Right ventricle myocardium superior (tissue), 1 donor: ENCODE measurements at regions not wholly inside any gene's neighbourhood (a gene's known extent, or its start where the extent isn't known, plus 50 kb on each side); places are given as distances from the start of the nearest gene placed in this dataset.

Experiments used
- ATAC-seq: fragments of 200-7000 bp; cut with Tn5 transposase; one replicate; pipeline ENCODE4 v1.9.1; 2020; ENCODE audit warnings: mild to moderate bottlenecking; ENCODE audit not compliant: poor library complexity
- DNase-seq: peaks from one replicate; pipeline ENCODE4 v3.0.0-alpha.2; 2020
- intact Hi-C: fragments of 100-400 bp; cut with DNase I; formaldehyde crosslinking; loops from one replicate; pipeline ENCODE4 v1.11.2; 2022
- donor health status: DM: no; HTN: yes; CAD: no; lungs with severe emphysema.

DNA sequence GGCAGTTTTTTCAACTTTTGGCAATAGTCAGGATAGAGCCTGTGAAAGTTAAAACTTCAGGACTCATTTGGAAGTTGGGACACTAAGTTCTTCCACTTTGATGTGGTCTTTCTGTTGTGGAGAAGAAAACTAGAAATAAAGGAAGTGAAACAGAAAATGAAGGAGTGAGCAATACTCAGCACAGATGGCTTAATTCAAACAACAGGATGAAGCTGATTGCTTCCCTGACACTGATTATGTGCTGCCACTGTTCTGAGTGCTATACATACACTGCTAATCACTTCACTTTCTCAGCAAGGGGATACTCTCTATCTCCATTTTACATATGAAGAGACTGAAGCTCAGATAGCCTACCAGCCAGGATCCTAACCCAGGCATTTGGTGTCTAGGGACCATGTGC, 235.1 kb upstream of the CPEB2 start:
- DNase-seq, result no peak
- intact Hi-C loops, result no loop called here
- ATAC-seq, result peak; percentile 49

DNA sequence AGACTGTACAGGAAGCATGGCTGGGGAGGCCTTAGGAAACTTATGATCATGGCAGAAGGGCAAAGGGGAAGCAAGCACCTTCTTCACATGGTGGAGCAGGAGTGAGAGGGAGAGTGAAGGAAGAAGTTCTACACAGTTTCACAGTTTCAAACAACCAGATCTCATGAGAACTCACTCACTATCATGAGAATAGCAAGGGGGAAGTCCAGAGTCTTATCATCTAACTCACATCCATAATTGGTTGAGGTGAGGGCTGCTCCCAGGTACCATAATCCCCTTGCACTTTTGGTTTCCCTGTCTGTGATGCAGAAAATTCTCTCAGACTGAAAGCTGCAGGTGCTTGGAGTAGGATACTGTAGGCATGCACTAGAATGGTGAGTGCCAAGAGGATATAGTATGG, 233.8 kb upstream of the CPEB2 start:
- no peak for DNase-seq
- ATAC-seq, result no peak
- intact Hi-C loops, result no loop called here

DNA sequence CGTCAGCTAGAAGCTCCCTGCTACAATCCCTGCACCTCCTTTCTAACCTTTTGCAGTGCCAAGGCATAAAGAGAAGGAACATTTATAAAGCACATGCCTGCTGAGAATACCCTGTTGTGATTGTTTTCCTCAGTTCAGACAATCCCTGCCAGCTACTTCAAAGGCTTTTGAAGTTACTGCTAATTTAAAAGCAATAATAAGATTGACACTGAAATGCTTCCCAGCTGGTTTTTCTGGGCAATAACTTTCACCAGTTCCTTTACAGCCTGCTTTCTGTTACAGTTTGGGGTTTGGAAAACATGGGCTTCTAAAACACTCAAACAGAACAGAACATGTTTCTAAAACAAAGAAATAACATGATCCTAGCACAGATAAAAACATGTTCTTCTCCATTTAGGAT, 232.3 kb upstream of the CPEB2 start:
- DNase-seq (no peak), ATAC-seq (no peak)
- intact Hi-C loops, result no loop called here

DNA sequence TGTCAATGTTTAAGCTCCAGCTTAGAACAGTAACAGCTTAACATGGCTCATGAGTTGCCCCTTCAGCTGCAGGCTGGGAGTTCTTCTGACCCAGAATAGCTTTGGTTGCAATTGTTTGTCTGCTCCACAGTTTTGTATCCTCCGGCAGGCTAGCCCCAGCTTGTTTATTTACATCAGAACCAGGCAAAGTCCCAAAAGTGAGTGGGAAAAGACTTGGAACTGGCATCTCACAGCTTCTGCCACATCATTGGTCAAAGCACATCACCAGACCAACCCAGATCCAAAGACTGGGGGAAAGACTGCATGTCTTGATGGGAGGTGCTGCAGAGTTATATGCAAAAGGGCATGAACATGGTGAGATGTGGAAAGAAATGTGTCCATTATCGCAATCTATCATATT, 231.2 kb upstream of the CPEB2 start:
- ATAC-seq, result no peak
- intact Hi-C loops, result no loop called here
- DNase-seq, result no peak

DNA sequence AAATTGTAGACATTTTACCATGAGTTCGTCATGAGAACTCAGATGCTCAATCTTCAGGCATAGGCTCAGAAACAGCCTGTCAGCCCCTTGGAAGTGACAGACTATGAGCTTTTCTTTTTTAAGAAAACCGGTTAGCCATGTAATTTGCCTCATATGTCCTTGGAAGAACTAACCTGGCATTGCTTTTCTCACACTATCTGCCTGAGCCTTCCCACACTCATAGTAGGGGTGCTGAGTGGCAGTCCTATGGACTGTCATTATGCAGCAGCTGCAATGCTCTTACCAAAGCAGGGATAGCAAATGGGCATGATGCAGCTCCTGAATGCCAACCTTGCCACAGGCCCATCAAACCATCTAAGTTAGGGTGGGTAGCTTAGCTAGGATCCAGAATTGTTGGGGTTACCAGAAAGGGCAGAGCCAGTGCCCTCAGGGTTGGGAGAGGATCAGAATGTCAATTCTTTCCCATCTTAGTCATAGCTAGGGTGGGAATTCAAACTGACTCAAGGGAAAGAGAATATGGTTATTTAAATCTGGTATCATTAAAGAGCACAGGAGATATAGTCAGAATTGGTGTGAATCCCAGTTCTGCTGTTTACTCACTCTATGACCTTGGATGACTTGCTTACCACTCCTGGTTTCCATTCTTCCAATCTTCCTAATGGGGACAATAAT, 230.6 kb upstream of the CPEB2 start:
- no peak for DNase-seq
- intact Hi-C loops, result no loop called here
- ATAC-seq, result no peak

DNA sequence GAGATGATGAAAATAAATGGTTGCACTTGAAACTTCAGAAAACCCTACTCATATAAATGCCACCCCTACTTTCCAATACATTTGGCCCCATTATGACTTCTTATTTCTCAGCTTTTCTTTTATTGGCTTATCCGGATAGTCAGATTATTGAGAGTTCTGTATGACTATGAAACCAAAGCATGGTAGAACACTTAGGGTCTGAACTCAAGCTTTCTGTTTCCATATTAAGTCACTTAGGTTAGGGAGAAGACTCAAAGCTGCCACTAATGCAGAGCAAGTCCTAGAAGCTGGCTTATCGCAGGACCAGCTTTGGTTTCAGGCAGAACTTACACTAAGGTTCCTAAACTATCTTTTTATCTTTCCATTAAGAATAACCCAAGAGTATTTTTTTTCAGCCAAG, 229.9 kb upstream of the CPEB2 start:
- ATAC-seq (no peak), DNase-seq (no peak)
- intact Hi-C loops, result no loop called here

DNA sequence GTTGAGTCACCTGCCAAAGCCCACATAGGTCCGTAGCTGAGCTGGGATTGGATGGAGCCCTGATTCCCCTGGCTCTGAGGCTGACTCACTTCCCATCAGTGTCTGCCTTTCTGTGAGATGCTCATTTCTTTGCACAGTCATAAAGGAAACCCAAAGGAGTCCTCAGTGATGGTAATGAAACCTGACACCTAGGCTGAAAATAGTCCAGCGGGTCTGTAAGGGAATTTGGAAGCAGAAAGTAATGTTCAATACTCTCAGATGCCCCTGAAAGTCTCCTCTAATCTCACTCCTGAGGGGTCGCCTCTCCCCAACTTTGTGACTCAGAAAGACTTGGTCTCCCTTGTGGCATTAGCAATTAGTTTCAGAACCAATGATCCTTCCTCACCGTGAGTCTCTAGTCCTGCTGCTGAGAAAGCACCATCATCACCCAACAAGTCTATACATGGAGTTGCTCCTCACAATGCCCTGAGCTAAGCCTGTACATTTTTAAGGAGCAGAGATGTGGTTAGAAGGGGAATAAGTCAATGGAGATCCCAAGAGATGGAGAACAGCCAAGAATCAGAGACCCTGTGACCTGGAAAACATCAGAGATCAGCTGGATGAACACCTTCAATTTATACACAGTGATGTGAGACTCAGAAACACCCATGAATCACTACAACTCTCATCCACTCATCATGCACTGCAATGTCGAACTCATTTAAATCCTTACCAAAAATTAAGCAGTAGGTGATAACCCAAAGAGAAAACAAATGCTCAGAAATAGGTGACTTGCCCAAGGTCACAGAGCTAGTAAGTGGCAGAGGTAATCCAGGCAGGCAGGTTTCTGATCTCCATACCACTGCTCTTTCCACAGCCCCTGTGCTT, 219.0 kb upstream of the CPEB2 start:
- intact Hi-C loops, result no loop called here
- ATAC-seq (no peak), DNase-seq (no peak)

DNA sequence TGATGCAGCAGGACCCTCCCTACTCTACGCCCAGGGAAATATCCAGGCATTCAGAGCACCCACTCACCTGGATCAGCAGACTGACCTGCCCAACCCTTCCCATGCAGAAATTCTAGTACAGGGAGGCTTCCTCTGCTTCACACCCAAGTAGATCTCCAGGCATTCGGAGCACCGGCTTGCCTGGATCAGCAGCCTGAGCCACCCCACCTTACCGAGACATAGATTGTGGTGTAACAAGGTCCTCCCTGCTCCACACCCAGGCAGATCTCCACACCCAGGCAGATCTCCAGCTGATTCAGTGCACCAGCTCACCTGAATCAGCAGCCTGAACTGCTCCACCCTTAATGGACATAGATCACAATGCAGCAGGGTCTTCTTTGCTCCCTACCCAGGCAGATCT, 215.1 kb upstream of the CPEB2 start:
- no peak for ATAC-seq
- intact Hi-C loops, result no loop called here
- DNase-seq, result no peak

DNA sequence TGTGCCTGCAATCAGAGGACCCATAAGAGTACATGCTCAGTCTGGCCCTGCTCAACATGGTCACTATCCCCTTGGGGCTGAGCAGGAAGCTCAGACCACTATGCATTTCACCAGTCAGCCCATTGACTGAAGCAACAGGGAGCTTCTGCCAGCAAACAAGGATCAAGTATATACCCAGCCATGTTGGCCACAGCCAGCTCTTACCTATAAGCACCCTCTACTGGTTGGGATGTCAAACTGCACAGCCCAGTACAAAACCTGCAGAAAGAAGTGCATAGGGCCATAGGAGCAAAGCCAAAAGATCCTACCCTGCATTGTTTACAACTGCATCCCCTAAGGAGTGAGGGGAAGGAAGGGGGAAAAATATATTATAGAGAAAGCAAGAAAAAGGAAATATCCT, 214.4 kb upstream of the CPEB2 start:
- DNase-seq, result no peak
- intact Hi-C loops, result no loop called here
- ATAC-seq, result no peak

DNA sequence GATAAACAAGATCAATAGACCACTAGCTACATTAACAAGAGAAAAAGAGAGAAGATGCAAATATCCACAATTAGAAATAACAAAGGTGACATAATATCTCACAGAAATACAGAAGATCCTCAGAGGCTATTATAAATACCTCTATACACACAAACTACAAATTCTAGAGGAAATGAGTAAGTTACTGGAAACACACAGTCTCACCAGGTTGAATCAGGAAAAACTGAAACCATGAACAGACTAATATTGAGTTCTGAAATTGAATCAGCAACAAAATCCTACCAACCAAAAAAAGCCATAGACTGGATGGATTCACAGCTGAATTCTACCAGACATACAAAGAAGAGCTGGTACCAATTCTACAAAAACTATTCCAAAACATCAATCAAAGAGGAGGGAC, 211.8 kb upstream of the CPEB2 start:
- ATAC-seq, result no peak
- intact Hi-C loops, result no loop called here
- no peak for DNase-seq

DNA sequence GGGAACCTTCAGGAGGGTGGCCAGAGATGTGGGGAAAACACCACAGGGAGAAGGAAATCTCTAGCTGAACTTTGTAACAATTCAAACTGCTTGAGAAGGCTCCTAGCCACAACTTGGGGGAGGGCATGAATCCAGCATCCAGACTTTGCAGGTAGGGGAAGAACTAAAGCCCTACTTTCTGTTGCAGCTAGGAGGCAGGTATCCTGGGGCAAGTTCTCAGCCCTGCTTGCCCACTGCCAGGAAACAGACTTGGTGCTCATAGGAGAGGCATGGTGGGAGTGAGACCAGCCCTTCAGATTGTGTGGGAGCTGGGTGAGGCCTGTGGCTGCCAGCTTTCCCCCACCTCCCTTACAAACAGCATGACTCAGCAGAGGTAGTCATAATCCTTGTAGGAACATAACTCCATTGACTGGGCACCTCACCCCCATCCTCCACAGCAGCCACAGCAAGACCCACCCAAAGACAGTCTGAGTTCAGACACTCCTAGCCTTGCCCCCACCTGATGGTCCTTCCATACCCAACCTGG, 209.5 kb upstream of the CPEB2 start:
- DNase-seq (no peak), ATAC-seq (no peak)
- intact Hi-C loops, result no loop called here

DNA sequence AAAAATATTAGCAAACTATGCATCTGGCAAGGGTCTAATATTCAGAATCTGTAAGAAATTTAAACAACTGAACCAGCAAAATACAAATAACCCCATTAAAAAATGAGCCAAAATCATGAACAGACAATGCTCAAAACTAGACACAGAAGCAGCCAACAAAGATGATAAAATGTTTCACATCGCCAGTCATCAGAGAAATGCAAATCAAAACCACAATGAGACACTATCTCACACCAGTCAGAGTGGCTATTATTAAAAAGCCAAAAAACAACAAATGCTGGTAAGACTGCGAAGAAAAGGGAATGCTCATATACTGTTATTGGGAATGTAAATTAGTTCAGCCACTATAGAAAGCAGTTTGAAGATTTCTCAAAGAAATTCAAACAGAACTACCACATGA, 201.3 kb upstream of the CPEB2 start:
- no peak for DNase-seq
- no peak for ATAC-seq
- intact Hi-C loops, result loop anchor here (5.0 kb wide), 1 partner anchor 164 kb away; no protein-coding TSS in a partner anchor

DNA sequence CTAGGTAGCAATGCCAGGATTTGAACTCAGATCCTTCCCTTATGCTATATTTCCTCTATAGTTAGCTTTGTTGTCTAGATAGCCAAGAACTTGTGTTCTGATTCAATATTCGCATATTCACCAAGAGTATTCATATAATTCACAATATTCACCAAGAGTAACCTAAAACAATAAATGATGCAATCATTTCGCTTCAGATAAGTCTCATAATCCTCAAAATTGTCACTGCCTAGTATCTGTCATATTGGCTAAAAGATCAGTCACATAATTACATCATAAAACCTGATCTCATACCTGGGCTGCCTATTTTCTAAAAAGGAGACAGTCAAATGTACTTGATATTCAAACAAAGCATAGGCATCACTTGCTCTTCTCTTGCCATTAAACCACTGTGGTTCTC, 199.7 kb upstream of the CPEB2 start:
- intact Hi-C loops, result loop anchor here (5.0 kb wide), 1 partner anchor 165 kb away; no protein-coding TSS in a partner anchor
- ATAC-seq, result no peak
- no peak for DNase-seq

DNA sequence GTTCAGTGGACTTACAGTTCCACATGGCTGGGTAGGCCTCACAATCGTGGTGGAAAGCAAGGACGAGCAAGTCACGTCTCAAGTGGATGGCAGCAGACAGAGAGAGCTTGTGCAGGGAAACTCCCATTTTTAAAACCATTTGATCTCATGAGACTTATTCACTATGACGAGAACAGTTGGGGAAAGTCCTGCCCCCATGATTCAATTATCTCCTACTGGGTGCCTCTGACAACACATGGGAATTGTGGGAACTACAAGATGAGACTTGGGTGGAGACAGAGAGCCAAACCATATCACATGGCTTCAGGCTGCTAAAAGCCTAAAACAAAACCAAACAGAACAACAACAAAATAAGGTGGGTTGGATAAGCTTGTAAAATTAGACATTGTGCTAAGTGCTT, 194.4 kb upstream of the CPEB2 start:
- no peak for DNase-seq
- intact Hi-C loops, result no loop called here
- no peak for ATAC-seq

DNA sequence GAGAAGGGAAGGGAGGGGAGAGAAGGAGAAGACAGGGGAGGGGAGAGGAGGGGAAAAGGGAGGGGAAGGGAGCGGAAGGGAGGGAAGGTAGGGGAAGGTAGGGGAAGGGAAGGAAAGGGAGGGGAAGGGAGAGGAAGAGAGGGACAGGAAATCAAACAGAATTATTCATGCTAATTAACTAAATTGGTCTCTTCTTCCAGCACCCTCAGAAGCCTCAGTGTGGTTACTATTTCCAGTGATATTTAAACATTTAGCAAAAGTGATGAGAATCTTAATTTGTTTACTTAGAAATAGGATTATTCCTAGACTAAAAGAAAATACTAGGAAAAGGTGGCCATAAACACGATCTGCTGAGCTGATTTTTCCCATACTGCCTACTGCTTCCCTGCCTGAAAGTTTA, 193.1 kb upstream of the CPEB2 start:
- DNase-seq (no peak), ATAC-seq (no peak)
- intact Hi-C loops, result no loop called here

DNA sequence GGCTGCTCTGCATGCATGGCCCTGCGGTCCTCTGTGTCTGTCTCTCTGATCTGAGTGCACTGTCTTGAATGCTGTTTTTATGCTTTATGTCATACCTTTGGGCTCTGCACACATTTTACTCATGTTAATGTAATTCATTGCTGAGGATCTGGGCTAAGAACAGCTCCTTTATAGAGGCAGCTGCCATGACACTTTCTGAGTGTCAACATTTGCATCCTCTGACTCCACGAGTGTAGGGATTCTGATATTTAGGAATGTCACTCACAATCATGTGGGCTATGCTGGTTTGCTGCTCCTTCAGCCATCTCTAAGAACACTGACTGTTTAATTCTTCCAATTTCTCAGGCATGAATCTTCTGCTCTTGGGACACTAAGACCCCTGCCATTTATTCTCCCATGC, 192.2 kb upstream of the CPEB2 start:
- intact Hi-C loops, result no loop called here
- no peak for ATAC-seq
- no peak for DNase-seq

DNA sequence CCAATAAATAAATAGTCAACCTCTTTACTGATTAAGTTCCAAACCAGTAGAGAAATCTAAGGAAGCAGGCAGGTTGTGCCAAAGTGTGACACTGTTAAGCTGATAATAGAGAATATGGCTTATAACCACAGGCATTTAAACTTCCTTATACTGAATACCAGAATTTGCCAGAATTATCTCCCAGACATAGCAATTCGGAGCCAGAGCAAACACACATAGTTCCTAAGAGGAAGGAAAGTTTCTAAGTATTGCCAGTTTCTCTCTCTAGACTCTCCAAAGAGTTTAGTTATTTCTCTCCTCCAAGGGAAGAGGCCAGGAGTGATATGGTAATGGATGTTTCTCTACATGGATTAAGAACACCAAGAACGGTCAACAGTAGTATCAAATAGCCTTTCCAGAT, 191.7 kb upstream of the CPEB2 start:
- ATAC-seq, result no peak

DNA sequence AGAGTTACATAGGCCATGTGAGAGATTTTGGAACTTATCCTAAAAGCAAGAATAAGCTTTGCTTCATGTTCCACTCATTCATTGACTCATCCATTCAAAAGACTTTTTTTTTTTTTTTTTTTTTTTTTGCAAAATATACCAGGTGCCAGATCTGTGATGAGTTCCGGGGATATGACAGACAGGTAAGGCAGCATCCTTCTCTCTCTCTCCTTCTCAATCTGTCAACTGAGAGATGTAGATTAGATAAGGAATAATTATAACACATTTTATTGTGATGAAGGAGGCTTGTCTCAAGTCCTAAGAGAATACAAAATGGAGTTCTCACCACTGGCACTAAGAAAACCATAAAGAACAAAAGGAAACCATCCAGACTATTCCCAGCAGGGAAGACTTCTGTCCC, 190.2 kb upstream of the CPEB2 start:
- DNase-seq (no peak), ATAC-seq (no peak)
- intact Hi-C loops, result no loop called here

More for the DNA sequence above, 191.7 kb upstream of the CPEB2 start:
- intact Hi-C loops, result no loop called here
- no peak for DNase-seq

DNA sequence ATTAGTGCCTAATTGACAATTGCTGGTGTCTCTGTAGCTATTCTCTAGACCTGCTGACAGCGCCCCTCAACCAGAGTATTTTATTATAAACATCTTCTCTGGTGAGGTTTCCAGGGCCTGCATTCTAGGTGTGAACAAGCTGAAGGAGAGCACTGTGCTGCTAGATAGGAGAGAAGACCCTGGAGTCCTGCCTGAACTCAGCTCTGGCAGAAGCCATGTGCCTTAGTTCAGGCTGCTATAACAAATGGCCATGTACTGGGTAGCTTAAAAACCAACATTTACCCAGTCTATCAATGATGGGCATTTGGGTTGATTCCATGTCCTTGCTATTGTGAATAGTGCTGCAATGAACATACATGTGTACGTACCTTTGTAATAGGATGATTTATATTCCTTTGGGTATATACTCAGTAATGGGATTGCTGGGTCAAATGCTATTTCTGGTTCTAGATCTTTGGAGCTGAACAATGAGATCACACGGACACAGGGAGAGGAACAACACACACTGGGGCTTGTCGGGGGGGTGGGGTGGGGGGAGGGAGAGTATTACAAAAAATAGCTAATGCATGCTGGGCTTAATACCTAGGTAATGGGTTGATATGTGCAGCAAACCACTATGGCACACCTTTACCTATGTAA, 185.5 kb upstream of the CPEB2 start:
- ATAC-seq, result peak; percentile 85

DNA sequence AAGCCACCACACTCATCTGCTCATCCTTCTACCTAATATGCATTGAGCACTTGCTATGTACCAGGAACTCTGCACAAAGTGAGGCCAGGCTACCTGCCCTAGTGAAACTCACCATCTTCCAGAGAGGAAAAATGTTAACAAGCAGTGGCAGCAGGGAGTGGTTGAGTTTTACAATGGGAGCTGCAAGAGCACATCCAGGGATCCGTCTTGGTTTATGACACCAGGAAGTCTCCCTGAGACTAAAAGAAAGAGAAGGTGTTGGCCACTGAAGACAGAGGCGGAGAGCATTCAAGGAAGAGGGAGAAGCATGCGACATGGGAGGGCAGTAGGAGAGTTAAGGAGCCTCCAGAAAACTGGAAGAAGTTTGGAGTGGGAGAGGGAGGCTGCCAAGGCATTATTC, 178.1 kb upstream of the CPEB2 start:
- intact Hi-C loops, result no loop called here
- no peak for DNase-seq
- ATAC-seq, result no peak

More for the DNA sequence above, 185.5 kb upstream of the CPEB2 start:
- intact Hi-C loops, result no loop called here
- no peak for DNase-seq
